WERI-Rb-1 (cell line): ENCODE measurements at regions not wholly inside any gene's neighbourhood (a gene's known extent, or its start where the extent isn't known, plus 50 kb on each side); places are given as distances from the start of the nearest gene placed in this dataset.

Experiments used
- DNase-seq: peaks from one replicate; pipeline ENCODE4 v3.0.0-alpha.2; 2020
- H3K27ac ChIP-seq: fragments of 250-450 bp; sonication (Bioruptor Pico); 2 replicates; pipeline ENCODE4 v1.5.1; 2020; ENCODE audit warnings: mild to moderate bottlenecking, moderate library complexity
- H3K27me3 ChIP-seq: fragments of 250-450 bp; sonication (Bioruptor Pico); 2 replicates; pipeline ENCODE4 v1.5.1; 2021; ENCODE audit warnings: mild to moderate bottlenecking, low read depth, moderate library complexity; ENCODE audit not compliant: insufficient read depth, severe bottlenecking
- H3K36me3 ChIP-seq: fragments of 250-450 bp; sonication (Bioruptor Pico); 2 replicates; pipeline ENCODE4 v1.5.1; 2020; ENCODE audit warnings: mild to moderate bottlenecking, moderate library complexity
- H3K4me3 ChIP-seq: 2 replicates; pipeline ENCODE4 v1.5.1; 2011; ENCODE audit warnings: low read depth, mild to moderate bottlenecking, control low read depth, low read length
- H3K9me3 ChIP-seq: fragments of 250-450 bp; sonication (Bioruptor Pico); 2 replicates; pipeline ENCODE4 v1.5.1; 2021; ENCODE audit warnings: mild to moderate bottlenecking, moderate library complexity; ENCODE audit not compliant: severe bottlenecking
- CTCF ChIP-seq: IDR thresholded peaks from 2 replicates; pipeline ENCODE4 v1.5.1; 2011; ENCODE audit warnings: low read depth, mild to moderate bottlenecking, control low read depth, inconsistent platforms, low read length

- no peak for TF ChIP-seq CTCF
- Histone ChIP-seq H3K27me3 (no peaks in the 10 kb centered on the region), H3K4me3 (no peak overlapping the region), H3K27ac (no peak overlapping the region), H3K9me3 (peaks cover 9% of the 10 kb centered on the region), H3K36me3 (no peaks in the 10 kb centered on the region)
- DNase-seq = no peak
Observed at GRCh38 chr1:235011064-235011598, 117.5 kb downstream of the TOMM20 start.

GRCh38 chr1:235009561-235010306 is 118.9 kb downstream of the TOMM20 start:
- H3K27me3 ChIP-seq = peaks cover 3% of the 10 kb centered on the region
- H3K9me3 ChIP-seq = peaks cover 9% of the 10 kb centered on the region
- H3K36me3 ChIP-seq = no peaks in the 10 kb centered on the region
- H3K27ac ChIP-seq = no peak overlapping the region
- H3K4me3 ChIP-seq = no peak overlapping the region
- TF ChIP-seq CTCF = no peak
- no peak for DNase-seq

GRCh38 chr1:235009074-235009473 is 119.6 kb downstream of the TOMM20 start:
- Histone ChIP-seq H3K27ac (no peak overlapping the region), H3K36me3 (no peaks in the 10 kb centered on the region), H3K27me3 (peaks cover 3% of the 10 kb centered on the region), H3K9me3 (peaks cover 9% of the 10 kb centered on the region), H3K4me3 (no peak overlapping the region)
- DNase-seq = no peak
- TF ChIP-seq CTCF = no peak

GRCh38 chr1:235008239-235008638 is 120.4 kb downstream of the TOMM20 start:
- no peak overlapping the region for H3K27ac ChIP-seq
- H3K4me3 ChIP-seq = no peak overlapping the region
- TF ChIP-seq CTCF = no peak
- no peak for DNase-seq
- H3K36me3 ChIP-seq = no peaks in the 10 kb centered on the region
- H3K27me3 ChIP-seq = peaks cover 3% of the 10 kb centered on the region
- peaks cover 9% of the 10 kb centered on the region for H3K9me3 ChIP-seq

GRCh38 chr1:235006816-235007215 is 121.8 kb downstream of the TOMM20 start:
- no peak for DNase-seq
- Histone ChIP-seq H3K9me3 (peaks cover 9% of the 10 kb centered on the region), H3K27ac (no peak overlapping the region), H3K4me3 (no peak overlapping the region), H3K27me3 (peaks cover 3% of the 10 kb centered on the region), H3K36me3 (no peaks in the 10 kb centered on the region)
- TF ChIP-seq CTCF = no peak
